ENCODE measurements at regions not wholly inside any gene's neighbourhood (a gene's known extent, or its start where the extent isn't known, plus 50 kb on each side); places are given as distances from the start of the nearest gene placed in this dataset.

- TF ChIP-seq MAFK (IDR thresholded peaks at IDR 0.05; ENCODE audit: low read depth, low read length) (no peak), POLR2A (IDR thresholded peaks at IDR 0.05; ENCODE audit: low read depth, low read length) (no peak), RAD21 (IDR thresholded peaks at IDR 0.05; ENCODE audit: low read length) (no peak), MXI1 (IDR thresholded peaks at IDR 0.05; ENCODE audit: borderline replicate concordance, low read depth, low read length) (no peak), CHD1 (IDR thresholded peaks at IDR 0.05; ENCODE audit: low read depth, low read length) (no peak), SMC3 (IDR thresholded peaks at IDR 0.05; ENCODE audit: low read depth, low read length) (no peak)
- TF ChIP-seq, protein P1, sequence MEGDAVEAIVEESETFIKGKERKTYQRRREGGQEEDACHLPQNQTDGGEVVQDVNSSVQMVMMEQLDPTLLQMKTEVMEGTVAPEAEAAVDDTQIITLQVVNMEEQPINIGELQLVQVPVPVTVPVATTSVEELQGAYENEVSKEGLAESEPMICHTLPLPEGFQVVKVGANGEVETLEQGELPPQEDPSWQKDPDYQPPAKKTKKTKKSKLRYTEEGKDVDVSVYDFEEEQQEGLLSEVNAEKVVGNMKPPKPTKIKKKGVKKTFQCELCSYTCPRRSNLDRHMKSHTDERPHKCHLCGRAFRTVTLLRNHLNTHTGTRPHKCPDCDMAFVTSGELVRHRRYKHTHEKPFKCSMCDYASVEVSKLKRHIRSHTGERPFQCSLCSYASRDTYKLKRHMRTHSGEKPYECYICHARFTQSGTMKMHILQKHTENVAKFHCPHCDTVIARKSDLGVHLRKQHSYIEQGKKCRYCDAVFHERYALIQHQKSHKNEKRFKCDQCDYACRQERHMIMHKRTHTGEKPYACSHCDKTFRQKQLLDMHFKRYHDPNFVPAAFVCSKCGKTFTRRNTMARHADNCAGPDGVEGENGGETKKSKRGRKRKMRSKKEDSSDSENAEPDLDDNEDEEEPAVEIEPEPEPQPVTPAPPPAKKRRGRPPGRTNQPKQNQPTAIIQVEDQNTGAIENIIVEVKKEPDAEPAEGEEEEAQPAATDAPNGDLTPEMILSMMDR (conservative IDR thresholded peaks at IDR 0.05; ENCODE audit: low read depth, low read length), result no peak
These were observed 78.6 kb upstream of the ZFHX3 start for GRCh38 chr16:73126525-73126853.
